ENCODE measurements at regions not wholly inside any gene's neighbourhood (a gene's known extent, or its start where the extent isn't known, plus 50 kb on each side); places are given as distances from the start of the nearest gene placed in this dataset.

DNA sequence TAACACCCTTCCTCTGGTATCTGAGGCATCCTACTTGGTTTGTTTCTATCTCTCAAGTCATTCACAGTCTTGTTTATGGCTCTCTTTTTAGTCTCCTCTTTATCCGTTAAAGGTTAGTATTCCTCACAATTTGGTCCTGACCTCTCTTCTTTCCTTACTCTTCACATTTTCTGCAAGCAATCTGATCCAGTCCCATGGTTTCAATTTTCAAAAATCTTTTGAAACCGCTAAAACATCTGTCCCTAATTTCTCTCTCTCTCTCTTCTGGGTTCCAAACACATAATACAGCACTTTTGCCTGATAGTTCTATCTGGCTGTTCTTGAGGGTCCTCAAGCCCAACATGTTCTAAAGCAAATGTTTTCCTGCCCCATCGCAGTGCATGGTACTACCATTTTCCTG, 149.0 kb downstream of the SERPINI1 start:
- H3K4me1 ChIP-seq: no peaks in the 10 kb centered on the region
- no peak overlapping the region for H3K4me3 ChIP-seq
- H3K9me3 ChIP-seq: no peaks in the 10 kb centered on the region
- no peaks in the 10 kb centered on the region for H3K27me3 ChIP-seq
- TF ChIP-seq POLR2A (IDR thresholded peaks at IDR 0.05) (no peak), CTCF (IDR thresholded peaks at IDR 0.05) (no peak)
- H3K27ac ChIP-seq: no peak overlapping the region
- DNase-seq: no peak
- H3K36me3 ChIP-seq: no peaks in the 10 kb centered on the region

GRCh38 chr3:167883452-167883851, 147.9 kb downstream of the SERPINI1 start:
- no peak for DNase-seq
- no peak overlapping the region for H3K27ac ChIP-seq
- no peaks in the 10 kb centered on the region for H3K36me3 ChIP-seq
- no peaks in the 10 kb centered on the region for H3K4me1 ChIP-seq
- TF ChIP-seq POLR2A (IDR thresholded peaks at IDR 0.05) (no peak), CTCF (IDR thresholded peaks at IDR 0.05) (no peak)
- no peaks in the 10 kb centered on the region for H3K27me3 ChIP-seq
- H3K9me3 ChIP-seq: no peaks in the 10 kb centered on the region
- H3K4me3 ChIP-seq: no peak overlapping the region

GRCh38 chr3:167882057-167882667, 146.6 kb downstream of the SERPINI1 start:
- H3K4me3 ChIP-seq: no peak overlapping the region
- no peaks in the 10 kb centered on the region for H3K9me3 ChIP-seq
- no peak overlapping the region for H3K27ac ChIP-seq
- no peaks in the 10 kb centered on the region for H3K36me3 ChIP-seq
- TF ChIP-seq POLR2A (IDR thresholded peaks at IDR 0.05) (no peak), CTCF (IDR thresholded peaks at IDR 0.05) (peak; percentile 42 to 72 (median 68))
- no peak for DNase-seq
- no peaks in the 10 kb centered on the region for H3K27me3 ChIP-seq
- no peaks in the 10 kb centered on the region for H3K4me1 ChIP-seq

- Histone ChIP-seq H3K27ac (no peak overlapping the region), H3K27me3 (no peaks in the 10 kb centered on the region), H3K9me3 (no peaks in the 10 kb centered on the region), H3K36me3 (no peaks in the 10 kb centered on the region), H3K4me3 (no peak overlapping the region), H3K4me1 (no peaks in the 10 kb centered on the region)
- no peak for DNase-seq
- TF ChIP-seq CTCF (IDR thresholded peaks at IDR 0.05): no peak
- no peak for TF ChIP-seq POLR2A (IDR thresholded peaks at IDR 0.05)
These were observed 144.7 kb downstream of the SERPINI1 start for GRCh38 chr3:167880183-167880582.

DNA sequence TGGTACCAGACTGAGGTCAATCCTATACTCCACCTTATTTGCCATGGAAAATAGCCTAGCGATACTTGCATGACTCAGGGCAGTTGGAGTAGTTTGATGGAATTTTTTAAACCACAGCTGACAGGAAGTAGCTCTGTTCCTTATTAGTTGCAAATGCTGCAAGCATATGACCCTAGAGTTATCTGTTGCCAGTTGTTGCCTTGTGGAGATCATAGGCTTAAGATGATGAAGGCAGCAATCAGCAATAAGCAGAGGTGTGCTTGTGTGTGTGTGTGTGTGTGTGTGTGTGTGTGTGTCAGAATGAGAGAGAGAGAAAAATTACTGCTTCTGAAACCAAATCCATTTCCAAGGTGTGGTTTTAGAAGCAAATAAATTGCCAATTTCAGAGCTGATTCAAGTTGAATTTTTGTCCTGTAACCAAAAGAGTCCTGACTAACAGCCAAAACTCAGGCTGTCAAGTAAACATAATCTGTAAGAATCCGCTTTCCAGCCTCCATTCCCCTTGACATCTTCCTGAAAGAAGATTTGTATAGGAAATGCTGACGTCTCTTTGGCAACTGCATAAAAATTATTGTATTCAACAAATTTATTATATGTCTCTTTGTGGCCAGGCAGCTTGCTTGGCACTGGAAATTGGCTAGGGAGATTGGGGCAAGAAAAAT, 141.2 kb downstream of the SERPINI1 start:
- H3K4me3 ChIP-seq: no peak overlapping the region
- no peak for TF ChIP-seq CTCF (IDR thresholded peaks at IDR 0.05)
- no peak for TF ChIP-seq POLR2A (IDR thresholded peaks at IDR 0.05)
- H3K36me3 ChIP-seq: no peaks in the 10 kb centered on the region
- no peaks in the 10 kb centered on the region for H3K9me3 ChIP-seq
- H3K27ac ChIP-seq: peak overlapping the region in 2 of 4 donors; percentile 17 to 34
- no peak for DNase-seq
- no peaks in the 10 kb centered on the region for H3K4me1 ChIP-seq
- H3K27me3 ChIP-seq: no peaks in the 10 kb centered on the region

All from Peyer's patch (tissue), 4 donors.